Stimulated activated CD8-positive, alpha-beta memory T cell treated with anti-CD3 and anti-CD28 coated beads, Interleukin-4, amount 100 ng/mL, for 48 hours (primary cell): ENCODE measurements at regions not wholly inside any gene's neighbourhood (a gene's known extent, or its start where the extent isn't known, plus 50 kb on each side); places are given as distances from the start of the nearest gene placed in this dataset.
"Not testable (repeated sequence)": the region's sequence is repeated elsewhere in the genome, so short reads cannot be mapped to it uniquely, and the experiment has no call there.

Experiments used
- DNase-seq: peaks from one replicate; pipeline ENCODE4 v3.0.0-alpha.2; 2020

- no peak for DNase-seq
These were observed 331.5 kb upstream of the CNTNAP2 start for GRCh38 chr7:145784809-145785780.

GRCh38 chr7:145781388-145781787 is 335.2 kb upstream of the CNTNAP2 start:
- not testable (repeated sequence) for DNase-seq

- no peak for DNase-seq
These were observed 337.5 kb upstream of the CNTNAP2 start for GRCh38 chr7:145779140-145779539.

- no peak for DNase-seq
These were observed 341.8 kb upstream of the CNTNAP2 start for GRCh38 chr7:145774777-145775176.

GRCh38 chr7:145753004-145753403 is 363.6 kb upstream of the CNTNAP2 start:
- no peak for DNase-seq

- no peak for DNase-seq
These were observed 379.0 kb upstream of the CNTNAP2 start for GRCh38 chr7:145737617-145738016.

GRCh38 chr7:145735061-145735460 is 381.5 kb upstream of the CNTNAP2 start:
- no peak for DNase-seq

GRCh38 chr7:145732521-145732920 is 384.1 kb upstream of the CNTNAP2 start:
- DNase-seq, result no peak

- no peak for DNase-seq
These were observed 386.9 kb upstream of the CNTNAP2 start for GRCh38 chr7:145729691-145730090.

- DNase-seq, result no peak
These were observed 398.5 kb upstream of the CNTNAP2 start for GRCh38 chr7:145718129-145718528.

- DNase-seq, result no peak
These were observed 416.1 kb upstream of the CNTNAP2 start for GRCh38 chr7:145700488-145700887.

- DNase-seq, result no peak
These were observed 417.9 kb upstream of the CNTNAP2 start for GRCh38 chr7:145698526-145699262.

- not testable (repeated sequence) for DNase-seq
These were observed 419.0 kb upstream of the CNTNAP2 start for GRCh38 chr7:145697412-145698107.

- no peak for DNase-seq
These were observed 420.5 kb upstream of the CNTNAP2 start for GRCh38 chr7:145696071-145696470.

- no peak for DNase-seq
These were observed 424.2 kb upstream of the CNTNAP2 start for GRCh38 chr7:145692237-145692950.

- DNase-seq, result no peak
These were observed 425.2 kb upstream of the CNTNAP2 start for GRCh38 chr7:145691377-145691914.

- DNase-seq, result no peak
These were observed 435.0 kb upstream of the CNTNAP2 start for GRCh38 chr7:145681646-145682045.

- no peak for DNase-seq
These were observed 435.4 kb upstream of the CNTNAP2 start for GRCh38 chr7:145681159-145681558.

- no peak for DNase-seq
These were observed 450.9 kb upstream of the CNTNAP2 start for GRCh38 chr7:145665499-145666258.

- DNase-seq, result no peak
These were observed 460.9 kb upstream of the CNTNAP2 start for GRCh38 chr7:145655666-145656065.

GRCh38 chr7:145645135-145645515 is 471.5 kb upstream of the CNTNAP2 start:
- DNase-seq, result no peak
